Endothelial cell of umbilical vein (primary cell): ENCODE measurements at regions not wholly inside any gene's neighbourhood (a gene's known extent, or its start where the extent isn't known, plus 50 kb on each side); places are given as distances from the start of the nearest gene placed in this dataset.

ENCODE experiments used
- BruUV-seq: library from RNA; stranded (reverse); fragments of 400-500 nt; replicated peaks from 2 replicates; lab custom pipeline; 2021; lab: Mats Ljungman, UMichigan
- CTCF ChIA-PET: fragments of 300-600, 350-600 bp; sonication (Branson Sonifier 250); formaldehyde crosslinking; loops from one replicate; lab custom pipeline; 2021; ENCODE audit warnings: antibody characterized with exemption, inconsistent platforms; lab: Charles Lee
- POLR2A ChIA-PET: fragments of 300-600, 350-600 bp; sonication (Branson Sonifier 250); formaldehyde crosslinking; loops from one replicate; lab custom pipeline; 2021; ENCODE audit warnings: antibody characterized with exemption, inconsistent platforms; lab: Charles Lee
- DNase-seq: peaks from one replicate; pipeline ENCODE4 v3.0.0-alpha.2; 2011; ENCODE audit warnings: low read depth, low spot score
- FAIRE-seq: peaks from 2 replicates; lab custom pipeline; 2011; peaks lifted over from hg19 to GRCh38; lab: Jason Lieb, UNC
- H2AFZ ChIP-seq: 2 replicates; pipeline ENCODE4 v1.6.0; 2012; ENCODE audit warnings: low read depth, low read length, control low read depth, inconsistent platforms
- H3K27ac ChIP-seq: 2 replicates; pipeline ENCODE4 v1.5.1; 2011; ENCODE audit warnings: low read depth, mild to moderate bottlenecking, control low read depth, low read length, moderate library complexity; ENCODE audit not compliant: insufficient read depth
- H3K27me3 ChIP-seq, 2 experiments: 2 replicates each; pipeline versions ENCODE4 v1.6.0 to v1.6.1; 2011; ENCODE audit warnings: low read length in 2 of 2, mixed read lengths in 1 of 2; ENCODE audit not compliant: control insufficient read depth in 2 of 2, insufficient read depth in 2 of 2
- H3K36me3 ChIP-seq, 2 experiments: 2 replicates in 1 of 2; 3 replicates in 1 of 2; pipeline ENCODE4 v1.5.1; 2011; ENCODE audit warnings: low read length in 2 of 2, mild to moderate bottlenecking in 1 of 2, moderate library complexity in 1 of 2; ENCODE audit not compliant: control insufficient read depth in 2 of 2, insufficient read depth in 2 of 2; ENCODE audit errors: extremely low read depth in 1 of 2
- H3K4me1 ChIP-seq: 3 replicates; pipeline ENCODE4 v1.5.1; 2011; ENCODE audit warnings: mild to moderate bottlenecking, low read length; ENCODE audit not compliant: control insufficient read depth, insufficient read depth; ENCODE audit errors: extremely low read depth
- H3K4me2 ChIP-seq: 2 replicates; pipeline ENCODE4 v1.6.1; 2011; ENCODE audit warnings: low read length, control low read depth, mixed read lengths; ENCODE audit not compliant: insufficient read depth
- H3K4me3 ChIP-seq, 3 experiments: fragments of 200-600 bp in 1 of 3; sonication (generic), shearing (Covaris generic) in 1 of 3; replicated peaks in 1 of 3; 2 replicates each; pipeline ENCODE4 v1.5.1; 2011 to 2016; ENCODE audit warnings: control low read depth in 3 of 3, low read length in 3 of 3, mild to moderate bottlenecking in 2 of 3, inconsistent platforms in 1 of 3, low read depth in 1 of 3, moderate library complexity in 1 of 3; ENCODE audit not compliant: insufficient read depth in 1 of 3
- H3K79me2 ChIP-seq: 2 replicates; pipeline ENCODE4 v1.6.0; 2012; ENCODE audit warnings: low read length, inconsistent platforms; ENCODE audit not compliant: control insufficient read depth, insufficient read depth
- H3K9ac ChIP-seq: replicated peaks from 2 replicates; pipeline ENCODE3; 2011; ENCODE audit warnings: low read length, control low read depth; ENCODE audit not compliant: insufficient read depth; ENCODE audit errors: extremely low read depth
- H3K9me1 ChIP-seq: replicated peaks from 3 replicates; pipeline ENCODE4 v1.6.0; 2011; ENCODE audit warnings: mild to moderate bottlenecking, low read length; ENCODE audit not compliant: control insufficient read depth, insufficient read depth; ENCODE audit errors: extremely low read depth
- H3K9me3 ChIP-seq: replicated peaks from 2 replicates; pipeline ENCODE4 v1.5.1; 2012; ENCODE audit warnings: low read length, inconsistent platforms; ENCODE audit not compliant: control insufficient read depth, insufficient read depth
- H4K20me1 ChIP-seq: replicated peaks from 2 replicates; pipeline ENCODE3; 2011; ENCODE audit warnings: mild to moderate bottlenecking, low read length; ENCODE audit not compliant: control insufficient read depth, insufficient read depth; ENCODE audit errors: extremely low read depth
- CTCF ChIP-seq, 2 donors: IDR thresholded peaks; 1 replicate in 1 of 2; 2 replicates in 1 of 2; pipeline ENCODE4 v1.5.1; 2011; ENCODE audit warnings: low read length in 2 of 2, mild to moderate bottlenecking in 2 of 2, moderate library complexity in 2 of 2, control low read depth in 1 of 2, inconsistent platforms in 1 of 2, low read depth in 1 of 2; ENCODE audit not compliant: insufficient read depth in 1 of 2; ENCODE audit errors: extremely low read depth in 1 of 2
- EZH2 ChIP-seq: IDR thresholded peaks from 2 replicates; pipeline ENCODE4 v1.6.1; 2012; ENCODE audit warnings: borderline replicate concordance, low read depth, mild to moderate bottlenecking, moderate library complexity, low read length, inconsistent platforms; ENCODE audit not compliant: severe bottlenecking
- FOS ChIP-seq: IDR thresholded peaks from 2 replicates; pipeline ENCODE4 v1.6.1; 2011; ENCODE audit warnings: mild to moderate bottlenecking, low read length, moderate library complexity, borderline replicate concordance; ENCODE audit not compliant: insufficient read depth
- GATA2 ChIP-seq: IDR thresholded peaks from 2 replicates; pipeline ENCODE4 v1.7.0; 2011; ENCODE audit warnings: low read depth, mild to moderate bottlenecking, moderate library complexity, mixed read lengths, low read length; ENCODE audit not compliant: insufficient read length, insufficient read depth
- JUN ChIP-seq: IDR thresholded peaks from 2 replicates; pipeline ENCODE4 v1.6.1; 2011; ENCODE audit warnings: borderline replicate concordance, low read depth; ENCODE audit not compliant: insufficient read length, insufficient read depth
- MYC ChIP-seq: IDR thresholded peaks from one replicate; pipeline ENCODE4 v1.6.1; 2011; ENCODE audit warnings: mild to moderate bottlenecking, low read depth, low read length
- POLR2A ChIP-seq: IDR thresholded peaks from 2 replicates; pipeline ENCODE4 v1.6.1; 2012; ENCODE audit warnings: low read depth, mild to moderate bottlenecking, control low read depth, low read length
- POLR2AphosphoS5 ChIP-seq: IDR thresholded peaks from 2 replicates; pipeline ENCODE4 v1.6.1; 2012; ENCODE audit warnings: low read depth, mild to moderate bottlenecking, control low read depth, low read length, moderate library complexity; ENCODE audit not compliant: insufficient read depth
- dilution Hi-C: fragments of 300-500 bp; cut with MboI; formaldehyde crosslinking; loops from one replicate; pipeline ENCODE4 v1.15.0; 2019; ENCODE audit warnings: low sequenced_read_pairs; ENCODE audit not compliant: extremely low pct_ligation_motif_present
- intact Hi-C: fragments of 100-400 bp; cut with micrococcal nuclease; formaldehyde crosslinking; loops from one replicate; pipeline ENCODE4 v1.10.0; 2022
- TF ChIP-seq, protein P1 (sequence below): IDR thresholded peaks from 2 replicates; pipeline ENCODE4 v1.6.1; 2011; ENCODE audit not compliant: insufficient read depth, insufficient read length

DNA sequence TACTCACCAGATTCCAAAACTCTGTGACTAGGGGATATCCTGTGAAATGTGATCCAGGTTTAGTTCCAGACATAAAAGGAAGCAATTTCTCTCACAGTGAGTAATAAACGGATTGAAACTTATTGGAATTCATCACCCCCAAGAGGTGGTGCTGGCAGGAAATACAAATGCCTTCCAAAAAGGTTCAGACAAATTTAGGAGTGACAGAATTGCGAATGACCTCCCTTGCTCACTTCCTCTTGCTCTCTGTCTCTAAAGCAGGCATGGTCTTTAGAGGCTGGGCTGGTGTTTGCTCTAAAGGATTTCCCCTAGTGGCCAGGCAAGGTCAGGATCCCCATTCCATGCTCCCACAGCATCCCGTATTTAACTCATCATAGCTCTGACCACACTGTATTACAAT lies 449.4 kb upstream of the PPP2R3A start:
- H3K36me3 ChIP-seq, result no peaks in the 10 kb centered on the region
- FAIRE-seq (no peak), DNase-seq (no peak)
- H3K79me2 ChIP-seq, result no peaks in the 10 kb centered on the region
- H4K20me1 ChIP-seq, result no peaks in the 10 kb centered on the region
- POLR2A ChIA-PET, result no interaction called here
- BruUV-seq, result no TSS peak
- TF ChIP-seq FOS (no peak), CTCF (IDR thresholded peaks at IDR 0.05; ENCODE audit: extremely low read depth in 1 of 2, insufficient read depth in 1 of 2, low read depth in 1 of 2, low read length in 2 of 2) (no peak), MYC (no peak), EZH2 (no peak)
- no peaks in the 10 kb centered on the region for H3K9me3 ChIP-seq
- no peak overlapping the region for H2AFZ ChIP-seq
- no peak overlapping the region for H3K9ac ChIP-seq
- intact Hi-C loops, result no loop called here
- H3K4me1 ChIP-seq, result no peaks in the 10 kb centered on the region
- H3K4me2 ChIP-seq, result no peak overlapping the region
- H3K27me3 ChIP-seq, result no peaks in the 10 kb centered on the region
- H3K4me3 ChIP-seq, result no peak overlapping the region
- dilution Hi-C loops, result no loop called here
- no peaks in the 10 kb centered on the region for H3K9me1 ChIP-seq
- no peak overlapping the region for H3K27ac ChIP-seq
- CTCF ChIA-PET, result no interaction called here

GRCh38 chr3:135528413-135529015 lies 437.0 kb upstream of the PPP2R3A start:
- dilution Hi-C loops (no loop called here), intact Hi-C loops (no loop called here)
- TF ChIP-seq EZH2 (no peak), CTCF (IDR thresholded peaks at IDR 0.05; ENCODE audit: extremely low read depth in 1 of 2, insufficient read depth in 1 of 2, low read depth in 1 of 2, low read length in 2 of 2) (no peak), POLR2A (no peak), JUN (no peak), MYC (no peak), POLR2AphosphoS5 (no peak), FOS (no peak), GATA2 (no peak)
- TF ChIP-seq, protein P1, sequence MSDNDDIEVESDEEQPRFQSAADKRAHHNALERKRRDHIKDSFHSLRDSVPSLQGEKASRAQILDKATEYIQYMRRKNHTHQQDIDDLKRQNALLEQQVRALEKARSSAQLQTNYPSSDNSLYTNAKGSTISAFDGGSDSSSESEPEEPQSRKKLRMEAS, result no peak
- no peak overlapping the region for H2AFZ ChIP-seq
- DNase-seq (no peak), FAIRE-seq (no peak)
- no peak overlapping the region for H3K4me3 ChIP-seq
- no peaks in the 10 kb centered on the region for H3K4me1 ChIP-seq
- H3K9me1 ChIP-seq, result no peaks in the 10 kb centered on the region
- no peaks in the 10 kb centered on the region for H3K79me2 ChIP-seq
- H3K27ac ChIP-seq, result no peak overlapping the region
- peaks cover 2% of the 10 kb centered on the region for H3K9me3 ChIP-seq
- H3K27me3 ChIP-seq, result no peaks in the 10 kb centered on the region
- no peaks in the 10 kb centered on the region for H4K20me1 ChIP-seq
- no peak overlapping the region for H3K9ac ChIP-seq
- ChIA-PET CTCF (no interaction called here), POLR2A (no interaction called here)
- H3K36me3 ChIP-seq, result no peaks in the 10 kb centered on the region
- BruUV-seq, result no TSS peak
- no peak overlapping the region for H3K4me2 ChIP-seq
